ENCODE measurements at regions not wholly inside any gene's neighbourhood (a gene's known extent, or its start where the extent isn't known, plus 50 kb on each side); places are given as distances from the start of the nearest gene placed in this dataset.

- DNase-seq (no peak), ATAC-seq (ENCODE audit: low read depth in 2 of 2) (no peak)
- H3K27ac ChIP-seq (ENCODE audit: insufficient read depth, low read length, poor library complexity, severe bottlenecking) = no peak overlapping the region
- H3K36me3 ChIP-seq (ENCODE audit: control insufficient read depth, insufficient read depth, low read length) = no peaks in the 10 kb centered on the region
- Mint-ChIP-seq H3K27me3 (no peaks in the 10 kb centered on the region), H3K36me3 (no peaks in the 10 kb centered on the region), H3K27ac (no peak overlapping the region), H3K4me3 (no peak overlapping the region), H3K9me3 (peaks cover 0 to 4% (median 0%) of the 10 kb centered on the region in 7 donors), H3K4me1 (no peaks in the 10 kb centered on the region)
- no peaks in the 10 kb centered on the region for H3K27me3 ChIP-seq (ENCODE audit: control insufficient read depth, insufficient read depth, low read length)
- H3K4me1 ChIP-seq (ENCODE audit: control insufficient read depth, insufficient read depth, low read length, poor library complexity, severe bottlenecking) = no peaks in the 10 kb centered on the region
- no peak overlapping the region for H3K4me3 ChIP-seq (ENCODE audit: low read depth, low read length)
- H3K9me3 ChIP-seq (ENCODE audit: control insufficient read depth in 2 of 2, low read length in 2 of 2) = no peaks in the 10 kb centered on the region
Observed at GRCh38 chr12:127233016-127233415, 1034.0 kb upstream of the TMEM132C start.

GRCh38 chr12:127235761-127236160, 1031.2 kb upstream of the TMEM132C start:
- Histone ChIP-seq H3K27me3 (ENCODE audit: control insufficient read depth, insufficient read depth, low read length) (no peaks in the 10 kb centered on the region), H3K4me1 (ENCODE audit: control insufficient read depth, insufficient read depth, low read length, poor library complexity, severe bottlenecking) (no peaks in the 10 kb centered on the region), H3K36me3 (ENCODE audit: control insufficient read depth, insufficient read depth, low read length) (no peaks in the 10 kb centered on the region), H3K27ac (ENCODE audit: insufficient read depth, low read length, poor library complexity, severe bottlenecking) (no peak overlapping the region), H3K4me3 (ENCODE audit: low read depth, low read length) (no peak overlapping the region), H3K9me3 (ENCODE audit: control insufficient read depth in 2 of 2, low read length in 2 of 2) (no peaks in the 10 kb centered on the region)
- peaks cover 0 to 4% (median 0%) of the 10 kb centered on the region in 7 donors for H3K9me3 Mint-ChIP-seq
- no peak overlapping the region for H3K27ac Mint-ChIP-seq
- no peaks in the 10 kb centered on the region for H3K4me1 Mint-ChIP-seq
- H3K27me3 Mint-ChIP-seq = no peaks in the 10 kb centered on the region
- H3K36me3 Mint-ChIP-seq = no peaks in the 10 kb centered on the region
- no peak for ATAC-seq (ENCODE audit: low read depth in 2 of 2)
- no peak for DNase-seq
- H3K4me3 Mint-ChIP-seq = no peak overlapping the region

GRCh38 chr12:127236491-127236890, 1030.5 kb upstream of the TMEM132C start:
- no peak overlapping the region for H3K4me3 ChIP-seq (ENCODE audit: low read depth, low read length)
- H3K9me3 ChIP-seq (ENCODE audit: control insufficient read depth in 2 of 2, low read length in 2 of 2) = no peaks in the 10 kb centered on the region
- Mint-ChIP-seq H3K9me3 (peaks cover 0 to 4% (median 0%) of the 10 kb centered on the region in 7 donors), H3K27me3 (no peaks in the 10 kb centered on the region), H3K27ac (no peak overlapping the region), H3K4me1 (no peaks in the 10 kb centered on the region), H3K36me3 (no peaks in the 10 kb centered on the region), H3K4me3 (no peak overlapping the region)
- DNase-seq (no peak), ATAC-seq (ENCODE audit: low read depth in 2 of 2) (no peak)
- H3K4me1 ChIP-seq (ENCODE audit: control insufficient read depth, insufficient read depth, low read length, poor library complexity, severe bottlenecking) = no peaks in the 10 kb centered on the region
- no peak overlapping the region for H3K27ac ChIP-seq (ENCODE audit: insufficient read depth, low read length, poor library complexity, severe bottlenecking)
- no peaks in the 10 kb centered on the region for H3K36me3 ChIP-seq (ENCODE audit: control insufficient read depth, insufficient read depth, low read length)
- H3K27me3 ChIP-seq (ENCODE audit: control insufficient read depth, insufficient read depth, low read length) = no peaks in the 10 kb centered on the region

- ATAC-seq (ENCODE audit: low read depth in 2 of 2) (no peak), DNase-seq (no peak)
- Mint-ChIP-seq H3K27me3 (no peaks in the 10 kb centered on the region), H3K4me1 (no peaks in the 10 kb centered on the region), H3K27ac (no peak overlapping the region), H3K4me3 (no peak overlapping the region), H3K36me3 (no peaks in the 10 kb centered on the region), H3K9me3 (peaks cover 0 to 4% (median 0%) of the 10 kb centered on the region in 7 donors)
- Histone ChIP-seq H3K4me1 (ENCODE audit: control insufficient read depth, insufficient read depth, low read length, poor library complexity, severe bottlenecking) (no peaks in the 10 kb centered on the region), H3K27ac (ENCODE audit: insufficient read depth, low read length, poor library complexity, severe bottlenecking) (no peak overlapping the region), H3K4me3 (ENCODE audit: low read depth, low read length) (no peak overlapping the region), H3K27me3 (ENCODE audit: control insufficient read depth, insufficient read depth, low read length) (no peaks in the 10 kb centered on the region), H3K36me3 (ENCODE audit: control insufficient read depth, insufficient read depth, low read length) (no peaks in the 10 kb centered on the region), H3K9me3 (ENCODE audit: control insufficient read depth in 2 of 2, low read length in 2 of 2) (no peaks in the 10 kb centered on the region)
Observed at GRCh38 chr12:127237151-127237550, 1029.8 kb upstream of the TMEM132C start.

GRCh38 chr12:127238107-127238506, 1028.9 kb upstream of the TMEM132C start:
- no peak overlapping the region for H3K27ac Mint-ChIP-seq

GRCh38 chr12:127239781-127240180, 1027.2 kb upstream of the TMEM132C start:
- no peak for ATAC-seq (ENCODE audit: low read depth in 2 of 2)
- no peaks in the 10 kb centered on the region for H3K27me3 Mint-ChIP-seq
- no peaks in the 10 kb centered on the region for H3K36me3 Mint-ChIP-seq
- H3K27ac Mint-ChIP-seq = no peak overlapping the region
- Histone ChIP-seq H3K36me3 (ENCODE audit: control insufficient read depth, insufficient read depth, low read length) (no peaks in the 10 kb centered on the region), H3K27ac (ENCODE audit: insufficient read depth, low read length, poor library complexity, severe bottlenecking) (no peak overlapping the region), H3K27me3 (ENCODE audit: control insufficient read depth, insufficient read depth, low read length) (no peaks in the 10 kb centered on the region), H3K4me1 (ENCODE audit: control insufficient read depth, insufficient read depth, low read length, poor library complexity, severe bottlenecking) (no peaks in the 10 kb centered on the region), H3K4me3 (ENCODE audit: low read depth, low read length) (no peak overlapping the region), H3K9me3 (ENCODE audit: control insufficient read depth in 2 of 2, low read length in 2 of 2) (no peaks in the 10 kb centered on the region)
- no peak for DNase-seq
- peaks cover 0 to 12% (median 3%) of the 10 kb centered on the region in 7 donors for H3K9me3 Mint-ChIP-seq
- no peak overlapping the region for H3K4me3 Mint-ChIP-seq
- H3K4me1 Mint-ChIP-seq = no peaks in the 10 kb centered on the region

More at GRCh38 chr12:127238107-127238506, 1028.9 kb upstream of the TMEM132C start:
- Mint-ChIP-seq H3K4me3 (no peak overlapping the region), H3K36me3 (no peaks in the 10 kb centered on the region), H3K27me3 (no peaks in the 10 kb centered on the region), H3K4me1 (no peaks in the 10 kb centered on the region), H3K9me3 (peaks cover 0 to 6% (median 2%) of the 10 kb centered on the region in 7 donors)
- no peaks in the 10 kb centered on the region for H3K27me3 ChIP-seq (ENCODE audit: control insufficient read depth, insufficient read depth, low read length)
- no peaks in the 10 kb centered on the region for H3K4me1 ChIP-seq (ENCODE audit: control insufficient read depth, insufficient read depth, low read length, poor library complexity, severe bottlenecking)
- DNase-seq (no peak), ATAC-seq (ENCODE audit: low read depth in 2 of 2) (no peak)
- H3K36me3 ChIP-seq (ENCODE audit: control insufficient read depth, insufficient read depth, low read length) = no peaks in the 10 kb centered on the region
- H3K4me3 ChIP-seq (ENCODE audit: low read depth, low read length) = no peak overlapping the region
- H3K27ac ChIP-seq (ENCODE audit: insufficient read depth, low read length, poor library complexity, severe bottlenecking) = no peak overlapping the region
- no peaks in the 10 kb centered on the region for H3K9me3 ChIP-seq (ENCODE audit: control insufficient read depth in 2 of 2, low read length in 2 of 2)

GRCh38 chr12:127240249-127240929, 1026.6 kb upstream of the TMEM132C start:
- Histone ChIP-seq H3K27ac (ENCODE audit: insufficient read depth, low read length, poor library complexity, severe bottlenecking) (no peak overlapping the region), H3K36me3 (ENCODE audit: control insufficient read depth, insufficient read depth, low read length) (no peaks in the 10 kb centered on the region), H3K9me3 (ENCODE audit: control insufficient read depth in 2 of 2, low read length in 2 of 2) (no peaks in the 10 kb centered on the region), H3K4me3 (ENCODE audit: low read depth, low read length) (no peak overlapping the region), H3K27me3 (ENCODE audit: control insufficient read depth, insufficient read depth, low read length) (no peaks in the 10 kb centered on the region), H3K4me1 (ENCODE audit: control insufficient read depth, insufficient read depth, low read length, poor library complexity, severe bottlenecking) (no peaks in the 10 kb centered on the region)
- ATAC-seq (ENCODE audit: low read depth in 2 of 2) (no peak), DNase-seq (no peak)
- Mint-ChIP-seq H3K4me1 (no peaks in the 10 kb centered on the region), H3K4me3 (no peak overlapping the region), H3K9me3 (peaks cover 0 to 12% (median 3%) of the 10 kb centered on the region in 7 donors), H3K27ac (no peak overlapping the region), H3K36me3 (no peaks in the 10 kb centered on the region), H3K27me3 (no peaks in the 10 kb centered on the region)

GRCh38 chr12:127241072-127241817, 1025.7 kb upstream of the TMEM132C start:
- Mint-ChIP-seq H3K4me1 (no peaks in the 10 kb centered on the region), H3K9me3 (peaks cover 0 to 12% (median 3%) of the 10 kb centered on the region in 7 donors), H3K27me3 (no peaks in the 10 kb centered on the region), H3K4me3 (no peak overlapping the region), H3K27ac (no peak overlapping the region), H3K36me3 (no peaks in the 10 kb centered on the region)
- no peaks in the 10 kb centered on the region for H3K27me3 ChIP-seq (ENCODE audit: control insufficient read depth, insufficient read depth, low read length)
- ATAC-seq (ENCODE audit: low read depth in 2 of 2) (no peak), DNase-seq (no peak)
- H3K4me3 ChIP-seq (ENCODE audit: low read depth, low read length) = no peak overlapping the region
- H3K27ac ChIP-seq (ENCODE audit: insufficient read depth, low read length, poor library complexity, severe bottlenecking) = no peak overlapping the region
- H3K4me1 ChIP-seq (ENCODE audit: control insufficient read depth, insufficient read depth, low read length, poor library complexity, severe bottlenecking) = no peaks in the 10 kb centered on the region
- H3K36me3 ChIP-seq (ENCODE audit: control insufficient read depth, insufficient read depth, low read length) = no peaks in the 10 kb centered on the region
- no peaks in the 10 kb centered on the region for H3K9me3 ChIP-seq (ENCODE audit: control insufficient read depth in 2 of 2, low read length in 2 of 2)
